HK-2 (cell line): ENCODE measurements at regions not wholly inside any gene's neighbourhood (a gene's known extent, or its start where the extent isn't known, plus 50 kb on each side); places are given as distances from the start of the nearest gene placed in this dataset.
"Not testable (repeated sequence)": the region's sequence is repeated elsewhere in the genome, so short reads cannot be mapped to it uniquely, and the experiment has no call there.

Source experiments
- DNase-seq: peaks from one replicate; pipeline ENCODE4 v3.0.0-alpha.2; 2018; ENCODE audit not compliant: unreplicated experiment

DNA sequence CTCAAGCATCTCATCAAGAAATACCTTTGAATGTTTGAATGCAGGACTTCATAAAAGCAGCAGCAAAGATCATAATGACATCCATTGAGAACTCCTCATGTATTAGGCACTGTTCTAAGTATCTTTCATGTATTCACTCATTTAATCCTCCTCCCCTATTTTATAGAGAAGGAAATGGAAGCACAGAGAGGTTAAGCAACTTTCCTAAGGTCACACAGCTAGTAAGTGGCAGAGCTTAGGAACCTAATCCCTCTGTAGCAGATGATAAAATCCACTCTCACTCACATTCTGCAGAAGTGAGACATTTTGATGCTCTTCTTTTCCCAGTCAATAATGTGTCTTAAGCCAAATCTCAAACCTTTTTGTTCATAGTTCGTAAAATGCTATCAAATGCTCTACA is 350.8 kb upstream of the C16orf82 start:
- DNase-seq: no peak

DNA sequence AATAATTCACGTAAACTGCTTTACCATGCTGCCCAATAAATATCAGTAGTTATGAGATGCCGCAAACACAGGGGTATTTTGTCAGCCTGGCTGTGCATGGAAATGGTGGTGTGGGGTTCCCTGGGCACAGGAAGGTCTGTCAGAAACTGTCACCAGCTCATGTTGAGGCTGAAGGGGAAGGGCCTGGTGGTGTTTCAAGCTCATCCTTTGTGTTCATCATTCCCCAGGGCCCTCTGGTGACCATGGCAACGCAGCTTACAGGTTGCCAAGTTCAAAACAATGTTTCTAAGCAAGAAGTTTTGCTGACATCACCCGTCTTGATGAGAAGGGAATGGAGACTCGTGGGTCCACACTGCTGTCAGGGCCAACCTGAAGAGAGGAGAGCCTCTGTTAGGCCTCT is 348.9 kb upstream of the C16orf82 start:
- DNase-seq: no peak

DNA sequence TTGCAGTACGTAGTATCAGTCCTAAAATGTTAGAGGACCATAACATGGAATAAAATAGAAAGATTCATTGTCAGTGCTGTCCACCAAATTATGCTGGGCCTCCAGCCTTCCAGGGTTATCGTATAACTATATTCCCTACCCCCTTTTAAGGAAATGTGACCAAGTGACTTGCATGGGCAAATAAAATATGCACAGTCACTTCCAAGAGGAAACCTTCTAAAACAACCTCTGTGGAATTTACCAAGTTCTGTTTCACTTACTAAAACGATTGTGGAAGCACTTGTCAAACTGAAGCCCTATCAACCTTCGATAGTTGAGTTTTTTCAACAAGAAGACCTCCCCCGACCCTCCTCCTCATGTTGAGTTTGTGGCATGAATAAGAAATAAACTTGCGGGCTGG is 345.4 kb upstream of the C16orf82 start:
- DNase-seq: no peak

DNA sequence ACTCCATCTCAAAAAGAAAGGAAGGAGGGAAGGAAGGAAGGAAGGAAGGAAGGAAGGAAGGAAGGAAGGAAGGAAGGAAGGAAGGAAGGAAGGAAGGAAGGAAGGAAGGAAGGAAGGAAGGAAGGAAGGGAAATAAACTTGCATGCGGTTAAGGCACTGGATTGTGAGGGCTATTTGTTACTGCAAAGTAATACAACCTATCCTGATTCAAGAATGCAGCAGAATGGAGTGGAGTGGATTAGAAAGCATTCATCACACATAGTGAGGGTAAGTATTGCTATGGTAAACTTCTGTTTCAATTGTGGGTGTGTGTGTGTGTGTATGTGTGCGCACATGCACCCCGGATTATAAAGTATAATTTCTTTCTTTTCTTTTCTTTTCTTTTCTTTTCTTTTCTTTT is 344.8 kb upstream of the C16orf82 start:
- not testable (repeated sequence) for DNase-seq

DNA sequence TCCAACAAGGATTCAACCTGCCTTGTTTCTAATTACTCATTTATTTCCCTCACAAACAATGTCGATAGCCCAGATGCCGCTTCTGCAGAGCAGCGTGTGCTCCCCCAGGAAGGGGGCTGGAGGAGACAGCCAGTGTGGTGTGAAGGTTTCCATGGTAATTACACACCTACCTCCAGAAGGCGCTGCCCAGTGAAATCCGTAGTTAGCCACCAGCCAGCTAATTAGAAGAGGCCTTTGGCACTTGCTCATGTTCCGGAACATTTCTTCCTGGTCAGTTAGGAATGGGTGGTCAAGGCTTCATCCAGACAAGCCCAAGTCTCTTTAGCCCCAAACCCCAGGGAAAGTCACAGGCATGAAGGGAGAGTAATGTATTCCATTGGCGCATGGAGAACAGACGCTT is 342.5 kb upstream of the C16orf82 start:
- no peak for DNase-seq

DNA sequence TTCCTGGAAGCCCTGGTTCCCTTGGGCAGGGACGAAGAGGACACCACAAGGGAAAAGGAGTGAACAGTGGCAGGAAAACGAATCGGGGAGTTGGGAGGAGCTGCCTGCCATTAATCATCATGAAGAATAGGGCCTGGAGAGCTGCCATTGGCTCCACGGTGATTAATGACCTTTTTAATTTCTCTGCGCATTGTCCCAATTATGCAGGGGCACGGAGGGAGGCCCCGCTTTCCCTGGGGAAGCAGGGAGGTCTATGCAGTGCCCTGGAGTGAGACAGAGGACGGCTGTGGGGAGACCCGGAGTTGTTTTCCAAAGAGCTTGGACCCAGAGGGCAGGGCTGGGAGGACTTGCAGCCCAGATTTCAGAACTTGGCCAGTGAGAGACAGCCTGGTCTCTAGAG is 338.9 kb upstream of the C16orf82 start:
- no peak for DNase-seq

DNA sequence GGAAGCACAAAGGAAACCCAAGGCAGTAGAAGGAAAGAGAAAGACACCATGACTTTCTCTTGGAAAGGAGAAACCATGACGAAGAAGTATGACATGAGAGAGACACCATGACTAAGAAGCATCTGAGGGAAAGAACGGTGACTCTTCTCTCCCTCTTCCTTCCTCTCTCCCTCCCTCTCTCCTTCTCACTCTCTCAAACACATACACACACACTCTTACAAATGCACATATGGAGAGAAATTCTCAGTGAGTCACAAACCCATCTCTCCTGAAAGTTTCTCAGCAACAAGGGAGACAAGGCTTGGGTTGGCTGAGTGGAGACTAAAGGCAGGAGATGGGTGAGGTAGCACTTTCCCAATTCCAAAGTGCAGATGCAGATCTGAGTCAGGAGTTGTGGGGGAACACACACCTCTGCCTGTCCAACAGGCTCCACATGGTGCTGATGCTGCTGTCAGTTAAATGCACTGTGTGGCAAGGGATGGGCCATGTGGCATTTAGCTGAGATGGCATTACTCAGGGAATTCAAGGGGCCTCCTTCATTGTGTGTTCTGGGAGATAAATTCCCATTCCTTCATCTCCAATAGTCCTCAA is 336.7 kb upstream of the C16orf82 start:
- DNase-seq: no peak

DNA sequence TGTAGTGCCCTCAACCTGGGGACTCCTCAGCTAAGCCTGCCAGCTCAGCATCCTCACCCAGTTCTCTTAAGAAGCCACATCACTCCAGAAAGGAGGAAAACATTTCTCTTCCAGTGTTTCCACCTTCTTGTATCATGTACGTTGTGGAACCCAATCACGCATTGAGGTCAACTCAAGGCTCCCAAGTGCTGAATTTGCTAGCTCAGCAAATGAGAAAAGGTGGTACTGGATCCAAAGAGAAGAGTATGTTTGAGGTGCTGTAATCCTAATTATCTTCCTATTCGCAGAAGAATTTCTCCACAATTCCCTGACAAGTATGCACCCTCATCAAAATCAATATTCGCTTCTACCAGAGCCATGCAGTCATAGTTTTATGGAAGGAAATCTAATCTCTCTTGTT is 335.0 kb upstream of the C16orf82 start:
- DNase-seq: no peak

DNA sequence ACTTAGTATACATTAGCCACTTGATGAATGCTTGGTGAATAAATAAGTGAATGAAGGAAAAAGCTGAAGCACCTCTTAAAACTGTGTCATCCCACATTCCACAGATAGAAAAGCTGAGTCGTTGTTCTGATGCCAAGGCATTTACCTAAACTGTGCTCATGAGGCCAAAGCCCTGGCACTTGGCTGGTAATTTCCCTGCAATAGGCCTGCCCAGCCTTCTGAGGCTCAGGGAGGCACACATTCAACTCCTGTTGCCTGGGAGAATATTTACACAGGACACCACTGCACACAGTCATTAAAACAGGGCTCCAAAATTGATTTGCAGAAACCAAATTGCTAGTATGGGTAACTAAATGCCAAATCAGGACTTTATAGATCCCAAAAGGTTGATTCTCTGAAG is 333.0 kb upstream of the C16orf82 start:
- DNase-seq: no peak

DNA sequence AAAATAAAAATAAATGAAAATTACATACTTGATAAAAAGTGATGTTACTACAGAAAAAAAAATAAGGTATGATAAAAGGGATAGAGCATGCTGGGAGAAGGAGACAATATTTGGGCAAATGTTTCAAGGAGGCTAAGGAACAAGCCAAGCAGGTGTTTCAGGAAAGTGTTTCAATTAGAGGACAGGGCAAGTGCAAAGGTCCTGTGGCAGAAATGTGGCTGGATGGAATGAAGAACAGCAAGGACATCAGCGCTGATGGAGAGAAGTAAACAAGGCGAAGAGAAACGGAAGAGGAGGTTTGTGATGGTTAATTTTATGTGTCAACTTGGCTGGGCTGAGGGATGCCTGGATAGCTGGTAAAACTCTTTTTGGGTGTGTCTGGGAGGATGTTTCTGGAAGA is 331.2 kb upstream of the C16orf82 start:
- no peak for DNase-seq

DNA sequence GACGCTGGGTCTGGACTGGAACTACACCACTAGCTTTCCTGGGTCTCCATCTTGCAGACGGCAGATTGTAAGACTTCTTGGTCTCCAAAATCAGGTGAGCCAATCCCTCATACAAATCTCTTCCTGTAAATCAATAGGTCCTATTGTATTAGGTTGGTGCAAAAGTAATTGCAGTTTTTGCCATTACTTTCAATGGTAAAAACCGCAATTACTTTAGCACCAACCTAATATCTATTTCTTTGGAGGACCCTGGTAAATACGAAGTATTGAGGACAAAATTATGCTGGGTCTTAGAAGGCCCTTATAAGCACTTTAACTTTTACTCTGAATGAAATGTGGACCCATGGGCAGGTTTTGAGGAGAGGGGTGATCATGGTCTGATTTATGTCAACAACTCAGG is 330.6 kb upstream of the C16orf82 start:
- no peak for DNase-seq

DNA sequence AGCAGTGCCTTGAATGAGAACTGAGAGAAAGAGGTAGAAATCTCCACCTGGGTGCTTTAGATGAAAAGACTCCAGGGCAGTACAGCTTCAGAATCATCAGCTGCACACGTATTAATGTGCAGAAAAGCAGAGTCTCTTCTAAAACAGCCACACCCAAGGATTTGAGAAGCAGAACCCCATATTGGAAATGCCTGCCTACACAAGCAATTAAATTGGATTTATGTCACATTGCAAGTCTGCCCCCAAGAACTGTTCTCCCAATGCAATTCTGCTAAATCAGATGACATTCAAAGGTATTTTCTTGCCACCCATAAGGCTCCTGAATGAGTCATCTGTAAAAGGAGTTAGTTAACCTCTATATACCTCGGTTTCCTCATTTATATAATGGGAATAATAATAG is 326.0 kb upstream of the C16orf82 start:
- DNase-seq: no peak

DNA sequence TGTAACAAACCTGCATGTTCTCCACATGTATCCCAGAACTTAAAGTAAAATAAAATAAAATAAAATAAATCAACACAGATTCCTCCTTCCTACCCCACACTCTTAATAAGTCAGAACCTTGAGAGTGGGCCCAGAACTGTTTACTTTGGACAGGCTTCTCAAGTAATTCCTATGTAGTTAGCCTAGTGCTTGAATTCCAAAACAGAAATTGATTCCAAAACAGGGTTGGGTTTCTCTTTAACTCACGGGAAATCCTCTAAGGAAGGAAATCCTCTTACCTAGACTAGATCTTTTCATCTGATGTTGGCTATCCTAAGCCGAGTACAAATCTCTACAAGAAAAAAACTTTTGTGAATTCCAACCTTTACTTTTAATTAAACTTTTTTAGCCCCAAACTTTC is 324.7 kb upstream of the C16orf82 start:
- no peak for DNase-seq

DNA sequence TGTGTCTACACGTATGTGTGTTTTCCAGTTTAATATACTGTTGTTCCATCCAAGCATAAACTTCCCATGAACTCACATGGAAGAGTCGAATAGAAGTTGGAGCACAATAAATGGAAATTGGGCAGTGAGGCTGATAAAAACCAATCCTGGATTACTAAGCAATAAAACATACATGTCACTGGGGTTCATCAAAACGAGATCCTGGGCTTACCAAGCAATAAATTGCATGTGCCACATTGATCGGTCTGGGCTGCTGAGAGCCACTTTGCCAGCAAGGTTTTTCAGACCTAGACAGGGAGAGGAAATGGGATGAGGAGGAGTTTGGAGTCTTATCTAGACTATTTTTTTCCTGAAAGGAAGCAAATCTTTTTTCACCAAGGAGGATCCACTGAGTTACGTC is 322.3 kb upstream of the C16orf82 start:
- DNase-seq: no peak

DNA sequence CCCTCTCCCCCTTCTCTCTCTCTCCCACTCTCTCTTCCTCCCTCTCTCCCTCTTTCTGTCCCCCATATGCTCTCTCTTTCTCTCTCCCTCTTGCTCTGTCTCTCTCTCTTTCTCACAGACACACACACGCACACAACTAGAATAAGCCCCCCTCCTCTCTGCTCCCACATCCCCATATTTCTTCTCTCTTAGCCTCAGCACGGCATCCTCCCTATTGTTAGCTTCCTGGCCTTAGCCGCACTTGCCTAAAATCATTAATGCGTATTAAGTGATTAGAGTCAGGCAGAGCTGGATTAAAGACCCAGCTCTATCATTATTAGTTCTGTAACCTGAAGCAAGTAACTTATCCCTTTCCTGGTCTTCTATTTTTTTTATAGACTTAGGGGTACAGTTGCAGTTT is 319.0 kb upstream of the C16orf82 start:
- no peak for DNase-seq

DNA sequence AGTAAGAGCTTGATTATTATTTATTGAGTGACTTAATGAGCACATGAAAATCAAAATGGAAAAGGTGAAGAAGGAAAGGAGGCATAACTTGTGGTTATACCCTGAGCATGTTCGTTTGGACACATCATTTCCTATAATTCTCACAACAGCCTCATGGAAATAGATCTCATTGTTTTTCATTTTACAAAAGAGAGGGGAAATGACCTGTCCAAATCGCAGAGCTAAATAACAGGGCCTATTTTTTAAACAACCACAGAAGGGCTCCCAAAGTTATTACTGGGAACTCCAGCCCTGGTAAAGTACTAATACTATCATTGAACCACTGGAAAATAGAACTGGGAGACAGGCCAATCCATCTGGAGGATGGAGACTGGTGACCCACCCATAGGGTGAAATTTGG is 317.7 kb upstream of the C16orf82 start:
- no peak for DNase-seq

DNA sequence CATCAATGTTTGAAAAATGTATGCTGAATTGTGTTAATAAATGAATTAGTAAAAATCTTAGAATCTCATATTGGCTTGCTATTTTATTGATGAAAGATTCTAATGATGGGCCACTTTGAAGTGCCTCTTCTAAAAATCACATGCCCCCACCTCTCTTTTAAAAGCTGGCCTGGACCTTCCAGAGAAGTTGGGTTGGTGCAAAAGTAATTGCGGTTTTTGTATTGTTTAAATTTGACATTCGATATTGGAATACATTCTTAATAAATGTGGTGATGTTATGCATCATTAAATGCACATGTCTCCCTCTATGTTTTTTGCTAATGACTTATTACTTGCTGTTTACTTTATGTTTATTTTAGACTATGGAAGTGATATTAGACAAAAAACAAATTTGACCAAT is 314.6 kb upstream of the C16orf82 start:
- DNase-seq: no peak

DNA sequence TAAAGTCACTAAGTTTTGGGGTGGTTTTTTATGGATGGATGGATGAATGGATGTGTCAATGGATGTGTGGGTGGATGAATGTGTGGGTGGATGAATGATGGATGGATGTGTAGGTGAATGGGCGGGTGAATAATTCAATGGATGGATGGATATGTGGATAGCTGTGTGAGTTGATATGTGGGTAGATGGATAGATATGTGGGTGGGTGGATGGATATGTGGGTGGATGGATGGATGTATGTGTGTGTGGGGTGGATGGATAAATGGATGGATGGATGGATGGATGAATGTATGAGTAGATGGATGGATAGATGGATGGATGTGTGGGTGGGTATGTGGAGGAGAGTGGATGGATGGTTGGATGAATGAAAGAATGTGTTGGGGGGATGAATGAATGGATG is 310.1 kb upstream of the C16orf82 start:
- DNase-seq: no peak

DNA sequence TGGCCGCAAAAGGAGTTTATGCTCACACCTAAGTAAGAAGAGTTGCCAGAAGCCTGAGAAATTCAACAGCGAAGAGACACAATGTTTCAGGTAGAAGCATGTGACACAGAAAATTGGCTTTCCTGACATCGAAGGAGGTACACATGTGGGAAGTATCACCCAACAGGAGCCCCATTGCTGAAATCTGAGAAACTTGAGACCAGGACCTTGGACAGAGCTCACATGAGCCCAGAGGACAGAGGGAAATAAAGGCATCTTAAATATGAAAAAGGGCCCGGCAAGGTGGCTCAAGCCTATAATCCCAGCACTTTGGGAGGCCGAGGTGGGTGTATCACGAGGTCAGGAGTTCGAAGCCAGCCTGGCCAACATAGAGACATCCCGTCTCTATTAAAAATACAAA is 304.1 kb upstream of the C16orf82 start:
- DNase-seq: no peak

DNA sequence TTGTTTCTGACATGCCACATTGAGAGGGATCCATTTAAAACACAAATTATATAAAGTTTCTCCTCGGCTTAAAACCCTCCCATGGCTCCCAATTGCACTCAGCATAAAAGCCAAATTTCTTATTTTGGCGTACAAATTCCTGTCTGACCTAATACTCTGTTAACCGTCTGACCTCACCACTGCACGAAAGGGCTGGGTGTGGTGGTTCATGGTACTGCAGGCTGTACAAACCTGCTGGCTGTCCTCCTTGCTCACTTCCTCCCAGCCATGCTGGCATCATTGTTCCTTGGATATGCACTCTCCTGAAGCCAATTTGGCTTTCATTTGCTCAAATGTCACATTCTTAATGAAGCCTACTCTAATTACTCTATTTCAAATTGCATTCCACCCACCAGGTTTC is 301.6 kb upstream of the C16orf82 start:
- DNase-seq: no peak

DNA sequence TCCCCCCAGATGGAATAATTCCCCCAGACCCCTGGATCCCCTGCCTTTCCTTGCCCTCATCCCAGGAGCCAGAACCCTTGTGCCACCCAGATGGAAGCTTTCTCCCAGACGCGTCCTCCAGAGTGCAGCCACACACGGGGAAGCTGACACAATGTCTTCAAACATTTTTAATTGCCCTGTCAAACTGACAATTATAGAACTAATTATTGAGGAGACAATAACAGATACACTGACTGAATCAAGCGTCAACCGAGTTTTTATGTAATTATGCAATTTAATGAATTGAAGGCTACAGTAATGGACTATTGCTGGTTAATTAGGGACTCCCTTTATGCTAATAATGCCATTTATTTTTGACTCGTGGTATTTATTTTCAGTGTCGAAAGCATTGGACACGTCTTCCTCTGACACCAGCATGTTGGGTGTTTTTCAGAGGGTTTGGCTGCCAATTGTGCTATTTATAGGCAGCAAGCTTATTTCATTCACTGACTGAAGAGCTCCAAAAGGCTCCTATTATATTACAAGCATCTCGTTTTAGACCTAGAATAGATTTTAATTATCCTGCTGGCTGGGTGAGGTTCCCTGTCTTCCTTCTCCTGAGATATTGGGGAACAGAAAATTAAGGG is 298.2 kb upstream of the C16orf82 start:
- no peak for DNase-seq

DNA sequence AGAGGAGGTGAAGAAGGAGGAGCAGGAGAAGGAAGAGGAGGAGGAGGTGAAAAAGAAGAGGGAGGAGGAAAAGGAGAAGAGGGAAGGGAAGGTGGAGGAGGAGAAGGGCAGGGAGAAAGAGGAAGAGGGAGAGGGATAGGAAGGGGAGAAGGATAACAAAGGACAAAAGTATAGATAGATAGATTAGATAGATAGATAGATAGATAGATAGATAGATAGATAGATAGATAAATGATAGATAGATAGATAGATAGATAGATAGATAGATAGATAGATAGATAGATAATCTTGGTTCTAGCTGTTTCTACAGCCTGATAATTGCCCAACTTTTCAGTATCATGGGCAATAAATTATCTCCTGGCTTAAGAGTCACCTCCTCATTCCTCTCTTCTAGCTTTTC is 296.2 kb upstream of the C16orf82 start:
- DNase-seq: no peak

DNA sequence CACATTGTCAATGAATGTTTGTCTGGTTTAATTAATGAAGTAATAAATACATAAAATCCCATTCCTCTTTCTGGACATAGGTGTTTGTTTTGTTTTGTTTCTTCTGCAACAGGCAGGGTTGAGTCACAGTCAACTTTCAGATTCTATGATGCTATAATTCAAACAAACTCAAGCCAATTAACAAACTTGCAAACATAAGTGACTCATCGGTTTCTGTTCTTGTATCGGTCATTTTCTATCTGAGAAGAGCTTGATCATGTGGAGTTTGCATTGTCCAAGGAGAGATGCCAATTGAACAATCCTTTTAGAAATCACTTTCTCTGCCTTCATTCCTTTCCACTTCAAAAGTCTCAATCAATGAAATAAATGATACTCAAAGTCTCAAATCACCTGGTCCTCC is 294.2 kb upstream of the C16orf82 start:
- no peak for DNase-seq

DNA sequence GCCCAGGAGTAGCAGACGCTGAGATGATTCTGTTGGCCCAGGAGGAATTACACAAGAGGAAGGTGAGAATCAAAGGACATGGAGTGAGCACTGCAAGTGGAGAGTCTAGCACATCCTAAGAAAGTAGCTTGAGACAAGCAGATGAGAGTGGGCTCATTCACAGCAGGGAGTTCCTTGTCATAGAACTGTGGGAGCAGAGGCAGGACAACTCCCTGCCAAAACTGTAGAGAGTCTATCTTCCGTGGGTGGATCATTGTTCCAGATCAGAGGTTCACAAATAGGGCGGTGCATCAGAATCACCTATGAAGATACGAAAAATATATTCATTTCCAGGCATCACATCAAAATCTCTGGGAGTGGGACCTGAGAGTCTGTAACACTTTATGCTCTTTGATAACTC is 288.9 kb upstream of the C16orf82 start:
- DNase-seq: no peak
